ENCODE measurements at regions not wholly inside any gene's neighbourhood (a gene's known extent, or its start where the extent isn't known, plus 50 kb on each side); places are given as distances from the start of the nearest gene placed in this dataset.

DNA sequence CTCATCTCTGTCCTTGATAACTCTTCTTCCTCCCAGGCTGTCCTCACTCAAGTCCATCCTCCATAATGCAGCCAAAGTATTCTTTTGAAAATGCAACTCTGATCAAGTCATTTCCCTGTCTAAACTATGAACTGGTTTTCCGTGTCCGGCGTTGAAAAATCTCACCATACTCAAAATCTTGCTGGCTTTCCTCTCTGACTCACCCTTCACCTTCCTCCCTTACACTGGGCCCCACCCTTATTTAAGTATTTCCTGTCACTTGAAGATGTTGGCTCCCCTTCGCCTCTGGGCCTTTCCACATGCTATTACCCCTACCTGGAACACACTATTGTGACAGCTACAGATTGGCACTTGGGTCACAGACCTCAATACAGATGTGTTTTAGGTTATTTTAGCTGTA, 515.6 kb downstream of the INHBA start:
- DNase-seq (ENCODE audit: low read depth) = no peak

DNA sequence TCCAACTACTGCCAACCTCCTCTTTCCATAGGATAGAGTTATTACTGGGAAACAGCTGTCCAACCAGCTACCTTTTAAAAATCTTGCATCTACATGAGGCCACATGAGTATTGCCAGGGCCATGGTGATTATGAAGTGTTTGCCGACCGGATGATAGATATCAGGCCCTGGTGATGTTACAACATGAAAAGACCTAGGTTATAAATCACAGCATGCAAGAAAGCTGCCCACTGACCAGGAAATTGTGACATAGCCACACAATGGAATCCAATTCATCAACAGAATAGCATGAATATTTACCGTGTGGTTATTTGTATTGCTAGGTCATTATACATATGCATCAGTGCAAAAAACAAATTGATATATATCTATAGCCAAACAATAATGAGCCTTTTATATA, 517.0 kb downstream of the INHBA start:
- DNase-seq (ENCODE audit: low read depth) = no peak

DNA sequence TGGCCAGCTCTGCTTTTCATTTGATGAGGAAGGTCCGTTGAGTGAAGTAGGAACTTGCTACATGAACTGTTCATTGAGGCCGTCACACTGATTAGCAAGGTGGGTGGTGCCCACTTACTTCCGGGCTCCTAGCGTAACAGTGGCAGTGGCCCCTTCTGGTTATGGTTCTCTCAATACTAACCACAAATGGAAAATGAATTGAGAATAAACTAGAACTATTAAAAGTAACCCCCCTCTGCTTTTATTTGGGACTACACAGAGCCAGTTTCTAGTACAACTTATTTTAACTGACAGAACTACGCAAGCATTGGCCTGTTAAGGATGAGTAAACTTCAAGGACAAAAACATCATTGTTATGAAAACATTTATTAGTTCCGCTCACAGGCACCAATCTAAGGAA, 519.1 kb downstream of the INHBA start:
- DNase-seq (ENCODE audit: low read depth) = no peak

DNA sequence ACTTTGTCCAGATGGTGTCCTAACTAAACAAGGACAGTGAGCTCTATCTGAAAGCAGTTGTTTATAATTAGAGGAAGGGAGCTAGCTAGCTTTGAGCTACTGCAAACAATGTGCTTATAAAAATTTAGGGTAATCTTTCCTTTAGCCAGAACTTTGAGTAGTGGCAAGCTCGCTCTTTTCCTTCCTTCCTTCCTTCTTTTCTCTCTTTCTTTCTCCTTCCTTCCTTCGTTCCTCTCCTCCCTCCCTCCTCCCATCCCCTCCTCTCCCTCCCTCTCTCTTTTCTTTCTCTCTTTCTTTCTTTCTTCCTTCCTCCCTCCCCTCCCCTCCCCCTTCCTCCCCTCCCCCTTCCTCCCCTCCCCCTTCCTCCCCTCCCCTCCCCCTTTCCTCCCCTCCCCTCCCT, 520.1 kb downstream of the INHBA start:
- no peak for DNase-seq (ENCODE audit: low read depth)

DNA sequence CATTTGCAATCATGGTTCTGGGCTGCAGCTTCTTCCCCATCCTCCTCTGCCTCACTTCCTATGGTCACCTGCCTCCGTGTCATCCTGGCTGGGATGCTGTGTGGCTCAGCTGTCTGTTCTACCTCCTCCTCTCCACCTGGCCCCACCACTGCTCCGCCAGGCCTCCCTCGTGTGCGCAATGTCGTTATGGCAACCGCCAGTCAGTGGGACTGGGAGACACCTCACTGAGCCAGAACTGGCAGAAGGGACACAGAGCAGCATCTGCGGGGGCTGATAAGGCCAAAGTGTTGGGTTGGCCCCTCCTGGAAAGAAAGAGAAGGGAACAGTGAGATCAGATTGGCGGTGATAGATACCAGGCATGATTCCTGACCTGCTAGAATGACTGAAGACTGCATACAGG, 527.5 kb downstream of the INHBA start:
- DNase-seq (ENCODE audit: low read depth) = no peak

DNA sequence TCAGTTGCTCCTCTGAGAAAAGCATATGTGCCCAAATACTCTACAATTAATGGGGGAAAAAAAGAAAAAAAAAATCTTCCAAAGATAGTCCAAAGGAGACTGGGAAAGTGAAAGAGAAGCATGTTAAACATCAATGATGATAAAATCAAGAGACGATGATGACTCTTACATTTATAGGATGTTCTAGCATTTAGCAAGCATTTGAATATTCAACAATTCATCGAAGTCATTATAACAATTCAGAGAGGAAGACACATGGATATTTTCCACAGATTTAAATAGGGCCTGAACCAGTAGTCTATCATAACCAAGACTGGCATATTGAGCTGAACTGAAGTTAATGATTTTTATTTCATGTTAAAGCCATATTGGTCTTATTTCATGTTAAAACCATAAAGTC, 528.4 kb downstream of the INHBA start:
- DNase-seq (ENCODE audit: low read depth) = no peak

DNA sequence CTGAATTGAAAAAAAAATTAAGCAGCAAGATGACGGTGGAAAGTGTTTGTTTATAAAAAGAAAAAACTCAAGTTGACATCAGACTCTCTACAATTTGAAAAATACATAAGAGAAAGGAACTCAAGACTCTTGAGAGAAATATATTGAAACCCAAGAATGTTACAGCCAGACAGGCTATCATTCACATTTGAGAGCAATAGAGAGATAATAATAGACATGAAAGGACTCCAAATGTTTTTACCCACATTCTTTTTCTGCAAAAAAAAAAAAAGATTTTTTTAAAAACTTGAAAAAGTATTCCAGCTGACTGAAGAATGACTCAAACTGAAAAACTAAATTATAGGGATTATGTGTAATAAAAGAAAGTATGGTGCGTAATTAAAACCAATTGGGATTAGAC, 532.4 kb downstream of the INHBA start:
- DNase-seq (ENCODE audit: low read depth) = no peak

DNA sequence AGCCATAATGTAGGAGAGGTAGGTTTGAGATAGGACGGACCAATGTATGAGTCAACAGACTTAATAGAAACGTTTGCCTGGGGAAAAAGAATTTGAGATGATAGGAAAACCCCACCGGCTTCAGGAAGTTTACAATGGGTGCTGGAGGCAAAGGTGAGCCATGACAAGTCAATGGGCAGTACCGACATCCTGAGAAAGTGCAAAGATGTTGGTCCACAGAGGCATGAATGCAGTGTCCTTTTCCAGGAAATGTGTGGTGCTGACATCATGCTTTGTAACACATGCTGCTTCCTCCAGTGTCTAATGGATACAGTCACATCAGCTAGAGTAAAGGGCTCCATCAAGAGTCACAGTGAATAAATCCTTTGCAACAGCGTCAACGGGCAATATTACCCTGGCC, 533.6 kb downstream of the INHBA start:
- no peak for DNase-seq (ENCODE audit: low read depth)

DNA sequence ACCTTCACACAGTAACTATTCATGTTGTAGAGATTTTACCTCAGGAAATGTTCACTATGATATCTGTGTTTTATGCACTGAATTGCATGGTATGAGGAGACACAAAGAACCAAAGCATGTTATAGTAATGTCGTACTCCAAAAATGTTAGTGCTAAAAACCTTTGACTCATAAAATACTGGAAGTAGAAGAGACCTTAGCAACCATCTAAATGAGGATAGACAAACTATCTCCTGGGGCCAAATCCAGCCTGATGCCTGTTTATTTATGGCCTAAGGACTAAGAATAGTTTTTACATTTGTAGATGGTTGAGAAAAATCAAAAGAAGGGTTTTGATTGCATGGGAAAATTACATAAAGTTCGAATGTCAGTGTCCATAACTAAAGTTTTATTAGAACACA, 535.1 kb downstream of the INHBA start:
- no peak for DNase-seq (ENCODE audit: low read depth)

DNA sequence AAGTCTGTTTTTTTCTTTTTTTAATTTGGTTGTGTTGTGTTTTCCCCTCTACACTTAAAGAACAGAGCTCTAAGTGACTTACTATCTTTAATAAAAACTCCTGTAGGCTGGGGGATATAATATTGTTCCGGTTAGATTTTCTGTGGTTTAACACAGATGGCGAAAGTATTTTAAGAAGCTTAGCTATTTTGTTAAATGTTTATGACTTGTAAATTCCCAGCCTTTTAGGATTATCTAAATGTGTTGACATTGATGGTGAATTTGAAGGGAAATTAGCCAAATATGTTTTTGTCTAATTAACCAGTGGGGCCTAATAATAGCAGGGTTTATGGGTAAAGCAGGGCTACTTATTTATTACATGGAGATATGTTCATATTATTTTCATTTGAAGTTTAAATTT, 538.5 kb downstream of the INHBA start:
- no peak for DNase-seq (ENCODE audit: low read depth)

DNA sequence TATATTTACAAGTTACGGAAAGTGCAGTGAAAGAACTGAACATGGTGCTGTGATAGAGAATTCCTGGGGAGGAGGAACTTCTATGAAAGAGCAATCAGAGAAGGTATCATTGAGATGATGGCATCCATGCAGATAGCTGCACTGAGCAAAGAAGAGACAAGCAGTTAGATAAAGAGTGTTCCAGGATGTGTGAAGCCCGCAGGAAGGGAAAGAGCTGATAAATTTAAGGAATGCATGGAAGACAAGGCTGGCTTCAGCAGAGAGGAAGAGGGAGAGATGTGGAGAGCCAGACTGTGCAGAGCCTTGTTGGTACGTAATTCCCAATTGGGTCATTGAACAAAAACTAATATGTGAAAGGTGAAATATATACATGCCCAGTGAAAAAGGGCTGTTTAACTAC, 538.9 kb downstream of the INHBA start:
- no peak for DNase-seq (ENCODE audit: low read depth)

DNA sequence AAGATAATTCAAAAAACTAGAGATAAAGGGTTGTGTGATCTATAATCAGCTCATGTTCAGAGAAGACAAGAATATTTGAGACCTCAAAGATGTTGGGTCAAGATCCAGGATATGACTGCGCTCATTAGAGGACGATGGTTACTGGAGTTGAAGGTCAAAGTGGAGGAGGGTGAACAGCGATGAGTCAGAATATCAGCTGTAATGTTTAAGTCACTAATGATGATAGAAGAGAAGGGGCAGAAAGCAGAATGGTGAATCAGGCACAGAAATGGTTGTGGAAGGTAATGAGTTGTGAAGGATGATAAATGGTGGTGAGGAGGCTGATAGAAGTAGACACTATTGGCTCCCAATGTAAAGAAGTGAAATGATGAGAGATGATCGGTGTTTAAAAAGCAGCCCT, 540.3 kb downstream of the INHBA start:
- DNase-seq (ENCODE audit: low read depth) = no peak

DNA sequence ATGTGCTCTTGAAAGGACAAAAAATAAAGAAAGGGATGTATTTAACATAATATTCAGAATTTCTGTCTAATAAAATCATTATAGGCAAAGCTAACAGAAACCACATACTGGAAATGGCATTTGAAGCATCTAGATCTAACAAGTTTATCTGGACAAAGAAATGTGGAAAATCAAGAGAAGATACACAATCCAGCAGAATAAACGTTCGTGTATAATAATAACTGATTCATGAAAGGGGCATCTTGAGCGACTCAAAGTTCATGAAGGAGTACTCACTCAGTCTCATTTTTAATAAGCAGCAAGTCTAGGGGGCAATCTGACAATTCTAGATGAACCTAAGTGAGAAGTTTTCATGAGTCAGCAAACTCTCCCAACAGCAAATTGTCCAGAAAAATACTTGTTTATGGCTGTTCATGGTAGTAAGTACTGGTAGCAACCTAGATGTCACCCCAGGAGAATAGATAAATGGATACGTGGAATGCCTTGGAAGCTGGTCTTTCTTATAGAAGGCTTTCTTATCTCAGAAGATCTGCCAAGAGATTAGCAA, 541.8 kb downstream of the INHBA start:
- no peak for DNase-seq (ENCODE audit: low read depth)

DNA sequence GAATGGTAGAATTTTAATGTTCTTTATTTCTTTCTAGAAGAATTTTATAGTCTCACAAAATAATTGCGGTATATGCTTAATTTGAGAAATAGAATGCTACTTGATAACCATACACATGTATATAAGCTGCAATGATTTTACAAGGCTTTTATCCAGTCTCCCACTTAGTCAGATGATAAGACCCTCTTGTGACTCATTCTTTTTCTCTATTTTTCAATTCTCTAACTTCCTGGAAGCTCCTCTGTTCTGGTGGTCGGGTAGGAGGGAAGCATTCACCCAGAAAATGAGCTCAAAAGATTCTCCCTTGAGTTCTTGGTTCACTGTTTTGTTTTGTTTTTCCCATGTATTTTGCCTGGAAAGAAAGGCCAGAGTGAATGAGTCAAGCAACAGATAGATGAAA, 546.6 kb downstream of the INHBA start:
- DNase-seq (ENCODE audit: low read depth) = no peak

DNA sequence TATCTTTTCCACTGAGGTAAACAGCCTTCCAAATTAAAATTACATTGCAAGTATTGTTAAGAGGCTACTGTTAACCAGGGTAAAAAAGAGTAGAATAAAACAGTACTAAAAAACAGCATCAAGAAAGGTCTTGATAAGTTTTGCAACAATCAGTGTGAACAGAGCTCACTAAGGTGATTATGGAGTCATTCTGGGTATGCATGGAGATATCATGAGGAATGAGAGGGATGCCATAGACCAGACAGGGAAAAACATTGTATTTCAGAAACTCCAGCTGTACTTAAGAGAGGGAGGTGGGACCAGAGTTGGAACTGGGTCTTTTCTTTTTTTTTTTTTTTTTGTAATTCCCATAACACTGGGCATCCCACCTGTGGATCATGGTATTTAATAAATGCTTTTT, 549.6 kb downstream of the INHBA start:
- no peak for DNase-seq (ENCODE audit: low read depth)

DNA sequence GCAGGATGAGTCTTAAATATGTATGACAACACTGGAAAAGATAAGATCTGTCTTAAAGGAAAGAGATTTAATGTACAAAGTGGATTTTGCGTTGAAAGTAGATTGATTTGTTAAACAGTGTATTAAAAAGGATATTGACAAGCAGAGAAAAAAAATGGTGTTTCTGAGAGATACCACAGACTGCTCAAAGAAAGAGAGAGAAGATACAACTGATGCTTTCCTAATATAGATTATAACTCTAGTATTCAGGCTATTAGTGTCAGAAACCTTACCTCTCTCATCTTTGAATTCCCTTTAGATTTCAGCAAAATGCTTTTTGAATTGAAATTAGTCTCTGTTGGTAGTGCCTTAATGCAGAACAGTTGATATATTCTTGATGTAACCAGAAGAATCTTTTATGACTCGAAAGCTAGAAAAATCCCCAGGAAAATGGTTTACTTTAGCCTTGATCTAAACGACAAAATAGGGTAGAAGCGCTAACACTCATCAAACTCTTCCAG, 550.7 kb downstream of the INHBA start:
- no peak for DNase-seq (ENCODE audit: low read depth)

DNA sequence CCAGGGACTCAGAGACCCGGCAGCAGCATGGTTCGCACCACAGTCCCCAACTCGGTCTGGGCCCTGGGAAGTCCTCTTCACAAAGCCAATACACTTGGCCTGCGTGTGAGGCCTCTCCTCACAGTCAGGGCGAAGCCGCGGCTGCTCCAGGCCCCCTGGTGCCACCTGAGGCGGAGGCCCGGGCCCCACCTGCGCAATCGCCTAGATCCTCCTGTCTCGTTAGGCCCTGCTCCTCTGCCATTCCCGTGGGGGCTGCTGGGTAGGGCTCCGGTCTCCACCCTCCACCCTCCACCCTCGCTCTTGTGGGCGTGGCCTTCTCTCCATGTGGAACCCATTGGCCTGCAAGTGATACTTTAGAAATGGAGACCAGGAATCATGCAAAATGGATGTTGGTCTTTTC, 553.3 kb downstream of the INHBA start:
- no peak for DNase-seq (ENCODE audit: low read depth)

DNA sequence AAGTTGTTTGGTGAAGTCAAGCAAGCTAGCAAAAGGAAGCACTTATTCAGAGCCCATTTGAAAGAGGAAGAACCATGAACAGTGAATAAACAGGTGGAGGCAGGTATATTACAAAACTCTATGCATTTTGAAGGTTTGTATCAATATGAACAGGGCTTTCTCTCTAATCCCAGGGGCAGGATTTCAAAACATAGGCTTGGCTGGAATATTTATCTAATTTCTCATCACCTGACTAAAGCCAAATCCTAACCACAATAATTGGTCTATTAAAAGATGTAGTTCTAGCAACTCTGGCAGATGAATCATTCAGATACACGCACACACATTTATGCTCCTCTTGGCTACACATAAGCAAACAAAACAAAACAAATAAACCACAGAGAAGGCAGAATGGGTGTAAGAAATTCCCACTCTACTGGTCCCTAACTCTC, 554.4 kb downstream of the INHBA start:
- DNase-seq (ENCODE audit: low read depth) = no peak

DNA sequence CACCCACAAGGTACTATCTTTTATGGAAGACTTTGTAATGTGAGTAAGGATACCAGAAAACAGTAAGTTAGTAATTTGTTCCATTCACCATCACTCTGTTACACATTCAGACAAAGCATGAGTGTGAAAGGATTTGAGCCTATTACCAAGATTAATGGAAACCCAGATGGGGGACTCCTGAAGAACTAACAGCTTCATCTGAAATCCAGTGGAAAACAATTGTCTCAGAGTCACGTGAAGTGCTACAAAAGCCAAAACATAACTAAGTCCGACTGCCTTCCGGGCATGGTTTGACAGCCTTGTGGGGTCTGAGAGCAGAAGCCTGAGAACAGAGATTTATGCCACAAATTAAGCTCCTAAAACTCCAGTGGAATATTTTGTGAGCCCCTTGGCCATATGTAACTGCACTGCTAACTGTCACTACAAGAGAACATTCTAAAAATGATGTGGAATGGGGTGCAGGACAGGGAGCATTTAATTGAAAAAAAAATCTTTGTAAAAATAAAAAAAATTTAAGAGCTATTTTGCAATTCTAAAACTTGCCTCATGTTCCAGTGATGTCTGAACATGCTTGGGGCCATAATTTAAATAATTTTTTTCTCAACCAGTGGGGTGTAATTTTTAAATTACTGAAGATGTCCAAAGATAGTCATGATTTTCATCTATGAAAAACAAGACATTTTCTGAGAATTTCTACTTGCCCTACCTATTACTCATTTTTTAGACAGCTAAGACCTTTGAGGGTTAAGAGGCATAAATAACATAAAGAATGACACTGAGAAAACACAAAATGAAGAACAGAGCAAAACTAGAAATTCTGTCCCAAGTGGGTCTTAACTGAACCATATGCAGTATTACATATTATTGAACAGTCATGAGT, 555.0 kb downstream of the INHBA start:
- no peak for DNase-seq (ENCODE audit: low read depth)

DNA sequence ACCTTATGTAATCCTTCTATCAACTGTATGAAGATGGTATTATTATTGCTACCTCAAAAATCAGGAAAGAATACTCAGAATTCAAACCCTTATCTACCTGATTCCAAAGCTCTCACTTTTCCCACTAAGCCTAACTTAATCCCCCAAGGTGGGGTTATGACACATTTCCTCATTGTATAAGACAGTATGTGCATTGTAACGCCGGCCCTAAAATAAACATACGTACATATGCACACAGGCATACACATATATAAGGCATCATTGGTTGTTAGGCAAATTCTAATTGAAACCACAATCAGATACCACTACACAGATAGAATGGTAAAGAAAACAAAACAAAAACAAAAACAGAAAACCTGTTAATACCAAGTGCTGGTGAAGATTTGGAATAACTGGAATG, 556.5 kb downstream of the INHBA start:
- no peak for DNase-seq (ENCODE audit: low read depth)

DNA sequence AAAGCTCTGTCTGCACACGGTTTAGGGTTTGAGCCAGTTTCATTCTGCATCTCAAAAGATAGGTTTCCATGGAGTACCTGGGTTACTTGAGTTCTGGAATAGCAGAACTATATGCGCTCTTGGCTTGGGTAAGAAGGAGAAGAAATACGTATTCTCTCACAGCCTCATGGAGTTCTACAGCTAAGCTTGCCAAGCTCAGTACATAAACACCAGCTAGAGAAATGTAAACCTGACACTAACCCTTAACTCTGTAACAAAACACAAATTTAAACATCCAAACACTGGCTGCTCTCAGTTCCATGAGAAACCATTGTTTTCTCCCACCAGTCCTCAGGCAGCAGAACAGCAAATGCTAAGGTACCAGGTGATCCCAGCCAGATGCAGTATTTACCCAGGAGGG, 557.2 kb downstream of the INHBA start:
- DNase-seq (ENCODE audit: low read depth) = no peak

DNA sequence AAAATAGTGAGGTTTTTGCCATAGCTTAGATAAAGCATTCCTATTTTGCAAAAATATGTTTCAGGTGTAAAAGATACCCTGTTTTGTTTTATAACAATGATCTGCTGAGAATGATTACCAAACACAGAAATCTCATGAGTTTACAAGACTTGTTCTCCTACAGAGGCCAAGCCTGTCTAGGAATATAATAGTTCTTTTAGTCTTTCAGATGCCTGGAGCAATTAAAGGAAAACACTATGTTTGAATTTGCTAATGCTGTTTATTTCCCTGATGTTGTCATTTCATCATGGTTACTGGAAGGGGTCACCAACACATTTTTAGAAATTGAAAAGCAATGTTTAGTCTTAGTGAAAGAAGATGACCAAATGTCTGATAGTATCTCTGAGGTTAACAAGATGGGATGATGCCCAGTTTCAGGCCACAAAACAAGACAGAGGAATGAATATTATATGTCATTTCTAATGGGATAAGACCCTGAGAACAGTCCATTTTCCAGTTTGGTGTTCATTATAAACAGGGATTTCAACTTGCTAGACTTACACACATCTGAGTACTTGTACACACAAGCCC, 559.9 kb downstream of the INHBA start:
- DNase-seq (ENCODE audit: low read depth) = no peak

DNA sequence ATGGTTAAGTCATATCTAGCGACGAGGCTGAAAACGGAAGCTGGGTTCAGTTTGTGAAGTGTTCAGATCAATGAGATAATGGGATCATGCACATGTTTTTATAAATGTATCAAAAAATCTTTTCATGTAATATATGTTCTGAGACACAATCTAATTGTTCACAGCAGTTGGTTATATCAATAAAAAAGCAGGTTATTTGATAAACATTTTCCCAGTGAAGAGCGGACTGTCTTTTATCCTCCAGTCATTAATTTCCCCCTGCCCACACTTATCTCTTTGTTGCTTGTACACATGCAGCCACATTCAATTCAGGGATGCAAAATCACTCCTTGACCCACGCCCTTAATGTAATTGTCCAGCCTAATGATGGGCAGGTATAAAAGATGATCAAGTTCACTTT, 563.1 kb downstream of the INHBA start:
- DNase-seq (ENCODE audit: low read depth) = no peak
